GM18868 (cell line): ENCODE measurements at regions not wholly inside any gene's neighbourhood (a gene's known extent, or its start where the extent isn't known, plus 50 kb on each side); places are given as distances from the start of the nearest gene placed in this dataset.

Source experiments
- ATAC-seq: cut with Tn5 transposase; IDR thresholded peaks from one replicate; pipeline ENCODE4 v1.9.1; 2021; ENCODE audit warnings: mild to moderate bottlenecking, moderate library complexity; ENCODE audit not compliant: unreplicated experiment

DNA sequence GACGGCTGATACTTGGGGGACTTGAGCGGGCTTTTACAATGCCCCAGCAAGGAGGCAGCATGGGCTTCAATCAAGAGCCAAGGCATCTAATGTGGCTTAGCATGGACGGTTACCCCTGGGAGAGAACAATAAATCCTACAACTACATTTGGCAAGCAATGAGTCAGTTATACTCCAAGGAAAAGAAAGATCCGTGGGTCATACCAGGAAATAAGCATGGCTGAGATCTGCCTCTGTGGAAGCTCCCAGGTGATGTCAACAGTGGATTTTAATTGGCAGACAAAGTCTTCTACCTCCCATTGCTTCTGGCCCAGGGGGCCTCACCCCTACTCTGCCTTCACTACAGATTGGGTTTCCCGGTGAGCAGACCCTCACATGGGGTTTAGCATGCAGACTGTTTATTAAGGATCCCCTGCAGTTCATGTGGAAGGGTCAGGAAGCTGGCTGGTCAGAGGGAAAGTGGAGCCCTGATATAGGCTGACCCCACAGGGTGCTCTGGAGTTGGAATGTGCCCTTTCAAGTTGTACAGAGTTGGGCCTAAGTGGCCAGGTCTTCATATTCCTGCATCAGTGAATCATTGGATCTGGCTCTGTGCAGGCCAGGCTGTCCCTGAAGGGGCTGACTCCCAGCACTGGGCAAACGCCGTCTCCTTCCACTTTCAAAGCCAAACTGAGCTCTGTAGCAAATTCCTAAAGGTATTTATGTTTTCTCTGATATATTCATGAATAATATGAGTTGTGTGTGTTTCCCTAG is 91.3 kb upstream of the GGTLC1 start:
- ATAC-seq: no peak

GRCh38 chr20:24077145-24077544 is 88.6 kb upstream of the GGTLC1 start:
- ATAC-seq: no peak

GRCh38 chr20:24070679-24071078 is 82.1 kb upstream of the GGTLC1 start:
- no peak for ATAC-seq

DNA sequence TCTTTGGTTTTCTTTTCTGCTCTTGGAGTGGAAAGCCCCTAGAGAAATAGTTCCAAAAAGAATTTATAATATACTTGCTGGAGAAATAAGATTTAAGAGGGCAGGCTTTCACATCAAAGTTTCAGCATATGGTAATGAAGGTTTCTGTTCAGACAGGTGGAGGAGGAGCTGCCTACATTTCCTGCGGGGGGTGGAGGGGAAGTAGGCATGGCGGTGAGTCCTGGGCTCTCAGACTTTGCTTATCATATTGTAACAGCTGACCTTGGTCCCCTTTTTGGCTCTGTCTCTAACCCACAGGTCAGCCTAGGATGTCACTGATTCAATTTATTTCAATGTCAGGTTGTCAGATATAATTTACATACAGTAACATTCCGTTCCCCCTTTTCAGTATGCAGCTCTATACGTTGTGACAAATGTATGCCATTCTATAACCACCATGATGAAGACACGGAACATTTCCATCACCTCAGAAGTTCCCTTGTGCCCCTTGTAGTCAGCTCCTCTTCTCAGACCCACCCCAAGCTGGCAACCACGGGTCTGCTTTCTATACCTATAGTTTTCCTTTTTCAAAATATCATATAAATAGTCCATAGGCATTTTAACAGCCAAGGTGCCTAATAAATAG is 77.6 kb upstream of the GGTLC1 start:
- no peak for ATAC-seq

- no peak for ATAC-seq
Measured at GRCh38 chr20:24064915-24065314, 76.3 kb upstream of the GGTLC1 start.

DNA sequence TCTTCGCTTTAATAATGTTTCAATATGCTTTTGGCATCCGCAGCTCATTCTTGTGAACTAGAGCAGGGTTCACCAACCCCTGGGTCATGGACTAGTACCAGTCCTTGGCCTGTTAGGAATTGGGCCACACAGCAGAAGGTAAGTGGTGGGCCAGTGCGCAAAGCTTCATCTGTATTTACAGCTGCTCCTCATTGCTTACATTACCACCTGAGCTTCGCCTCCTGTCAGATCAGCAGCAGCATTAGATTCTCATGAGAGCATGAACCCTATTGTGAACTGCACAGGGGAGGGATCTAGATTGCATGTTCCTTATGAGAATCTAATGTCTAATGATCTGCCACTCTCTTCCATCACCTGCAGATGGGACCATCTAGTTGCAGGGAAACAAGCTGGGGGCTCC is 75.5 kb upstream of the GGTLC1 start:
- ATAC-seq: no peak

DNA sequence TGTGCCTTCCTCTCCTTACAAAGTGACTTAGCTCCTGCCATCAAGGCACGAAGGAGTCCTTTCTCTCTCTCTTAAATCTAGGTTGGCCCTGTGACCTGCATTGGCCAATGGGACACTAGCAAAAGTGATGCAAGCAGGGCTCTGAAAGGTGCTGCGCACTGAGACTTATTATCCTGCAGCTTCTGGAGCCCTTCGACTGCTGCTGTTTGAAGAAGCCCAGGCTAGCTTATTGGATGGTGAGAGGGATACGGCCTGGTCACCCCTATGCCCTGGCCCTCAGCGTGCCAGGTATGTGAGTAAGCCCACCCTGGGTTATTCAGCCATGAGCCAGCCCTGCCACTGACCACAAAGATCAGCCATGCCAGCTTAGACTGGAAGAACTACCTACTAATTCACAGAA is 74.5 kb upstream of the GGTLC1 start:
- no peak for ATAC-seq

- ATAC-seq: no peak
Measured at GRCh38 chr20:24060851-24061590, 72.4 kb upstream of the GGTLC1 start.

GRCh38 chr20:24059174-24059573 is 70.6 kb upstream of the GGTLC1 start:
- no peak for ATAC-seq

- no peak for ATAC-seq
Measured at GRCh38 chr20:24056491-24056890, 67.9 kb upstream of the GGTLC1 start.

DNA sequence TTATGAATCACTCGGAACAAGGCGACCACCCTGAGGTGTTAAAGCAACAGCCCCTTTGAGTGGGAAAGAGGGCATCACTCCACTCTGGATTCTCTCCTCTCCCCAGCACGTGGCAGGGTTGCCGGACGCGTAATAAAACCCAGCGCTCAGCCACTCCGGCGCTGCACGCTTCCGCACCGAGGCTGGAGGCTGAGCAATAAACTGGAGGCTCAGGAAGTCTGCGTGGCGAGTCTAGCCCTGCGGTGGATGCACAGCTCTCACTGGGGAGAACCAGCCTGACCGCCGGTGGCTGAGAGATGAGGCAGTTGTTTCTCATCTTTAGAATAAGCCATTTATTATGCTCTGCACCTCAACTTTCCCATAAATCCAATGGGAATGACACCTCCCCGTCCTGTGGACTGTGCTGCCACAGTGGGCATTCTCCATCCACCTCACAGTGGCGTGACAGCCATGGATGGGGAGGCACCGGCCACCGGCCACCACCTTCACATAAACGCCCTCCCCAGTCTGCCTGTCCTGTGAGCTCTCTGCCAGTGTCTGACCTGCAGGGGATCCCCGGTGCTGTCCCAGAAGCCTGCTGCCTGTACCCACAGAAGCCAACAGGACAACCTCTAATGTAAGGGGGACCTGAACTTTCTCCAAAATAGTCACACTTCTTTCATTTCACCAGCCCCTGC is 64.2 kb upstream of the GGTLC1 start:
- ATAC-seq: no peak

DNA sequence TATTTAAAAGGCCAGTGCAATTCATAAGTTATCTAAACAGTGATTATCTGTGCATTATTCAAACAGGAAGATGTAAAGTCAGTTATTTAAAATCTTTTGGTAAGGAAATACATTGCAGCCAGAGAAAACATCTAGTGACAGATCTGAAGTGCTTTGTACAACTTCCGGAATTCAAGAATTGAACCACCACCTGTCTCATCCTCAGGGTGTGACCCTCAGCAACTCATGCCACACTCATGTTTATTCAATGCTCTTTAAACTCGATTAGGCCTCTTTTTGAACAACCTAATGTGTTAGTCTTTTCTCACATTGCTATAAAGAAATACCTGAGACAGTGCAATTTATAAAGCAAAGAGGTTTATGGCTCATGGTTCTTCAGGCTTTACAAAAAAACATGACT is 62.6 kb upstream of the GGTLC1 start:
- ATAC-seq: no peak

DNA sequence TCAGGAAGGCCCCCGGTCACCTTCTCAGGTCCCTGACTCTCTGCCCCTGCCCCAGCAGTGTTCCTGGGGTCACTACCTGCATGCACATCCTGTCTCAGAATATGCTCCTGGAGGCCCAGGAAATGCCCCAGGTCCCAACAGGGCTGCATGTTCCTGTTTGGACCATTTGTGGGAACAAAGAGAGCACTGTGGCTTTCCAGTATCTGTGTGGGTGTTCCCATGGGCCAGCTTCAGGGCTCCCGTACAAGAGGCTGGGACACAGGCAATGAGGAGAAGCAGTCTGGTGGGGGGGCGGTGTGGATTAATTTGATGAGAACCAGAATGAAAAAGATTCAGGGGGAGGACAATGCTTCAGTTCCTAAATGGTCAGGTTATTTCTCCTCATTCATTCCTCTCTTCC is 61.5 kb upstream of the GGTLC1 start:
- no peak for ATAC-seq

DNA sequence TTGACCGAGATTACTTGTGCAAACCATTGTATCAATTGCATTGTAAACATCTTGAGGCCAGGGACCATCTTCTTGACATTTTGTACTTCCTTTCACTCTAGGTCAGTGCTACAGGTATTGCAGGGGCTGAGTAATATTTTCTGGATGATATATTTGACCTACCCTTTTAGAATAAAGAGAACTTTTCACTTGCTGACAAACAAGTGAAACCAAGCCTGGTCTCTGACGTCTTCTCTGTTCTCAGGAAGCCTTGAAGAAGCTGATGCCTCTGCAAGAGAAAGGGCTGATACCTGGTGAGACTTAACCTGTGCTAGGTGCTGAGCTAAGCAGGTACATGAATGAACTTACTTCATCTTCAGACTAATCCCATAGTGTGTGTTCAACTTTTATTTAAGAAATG is 60.5 kb upstream of the GGTLC1 start:
- ATAC-seq: no peak

- no peak for ATAC-seq
Measured at GRCh38 chr20:24048024-24048611, 59.5 kb upstream of the GGTLC1 start.

- no peak for ATAC-seq
Measured at GRCh38 chr20:24046888-24047287, 58.3 kb upstream of the GGTLC1 start.

- ATAC-seq: no peak
Measured at GRCh38 chr20:24045621-24046318, 57.2 kb upstream of the GGTLC1 start.

DNA sequence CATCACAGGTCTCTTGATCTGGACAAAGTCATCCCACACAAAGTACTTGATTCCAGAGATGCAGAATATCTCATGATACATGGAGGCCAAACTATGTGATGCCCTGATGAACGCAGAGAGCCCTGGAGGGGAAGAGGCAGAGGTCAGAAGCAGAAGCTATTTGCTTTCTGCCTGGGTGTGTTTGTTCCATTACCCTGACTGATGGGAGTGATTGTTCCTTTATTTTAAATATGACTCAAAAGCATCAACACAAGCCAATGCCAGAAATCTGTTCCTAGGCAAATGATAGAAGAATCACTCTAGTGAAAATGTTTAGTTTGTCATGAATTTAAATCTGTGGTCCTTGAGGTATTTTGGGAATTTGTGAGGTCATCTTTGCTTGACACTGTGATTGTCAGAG is 54.7 kb upstream of the GGTLC1 start:
- ATAC-seq: no peak

DNA sequence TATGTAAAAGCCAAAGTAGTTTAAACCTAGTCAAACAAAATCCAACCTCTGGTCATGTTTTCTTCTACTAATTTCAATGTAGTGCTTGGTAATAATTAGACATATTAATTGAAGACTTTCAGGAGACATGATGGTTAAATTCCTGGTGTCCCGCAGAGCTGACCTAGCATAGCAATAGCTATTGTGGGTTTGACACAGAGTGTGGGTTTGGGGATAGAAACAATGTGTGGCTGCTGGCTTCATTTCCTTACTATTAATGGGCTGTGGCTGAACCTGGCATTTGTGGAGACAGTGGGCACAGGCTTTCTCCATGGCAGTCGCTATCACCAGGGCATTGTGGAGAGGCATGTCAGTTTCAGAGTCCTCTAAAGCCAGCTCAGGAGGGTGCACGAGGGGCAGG is 54.1 kb upstream of the GGTLC1 start:
- ATAC-seq: no peak

GRCh38 chr20:24040896-24041459 is 52.4 kb upstream of the GGTLC1 start:
- no peak for ATAC-seq
